H1 (cell line): ENCODE measurements at regions not wholly inside any gene's neighbourhood (a gene's known extent, or its start where the extent isn't known, plus 50 kb on each side); places are given as distances from the start of the nearest gene placed in this dataset.

Source experiments
- ATF2 ChIP-seq: IDR thresholded peaks from 2 replicates; pipeline ENCODE4 v1.6.1; 2012; ENCODE audit warnings: low read length, inconsistent platforms
- BRCA1 ChIP-seq: IDR thresholded peaks from 2 replicates; pipeline ENCODE4 v1.6.1; 2012; ENCODE audit warnings: low read depth, low read length, improper control_type of control experiment
- CHD1 ChIP-seq: IDR thresholded peaks from 2 replicates; pipeline ENCODE4 v1.6.1; 2012; ENCODE audit warnings: low read depth, low read length, improper control_type of control experiment
- E2F6 ChIP-seq: IDR thresholded peaks from 2 replicates; pipeline ENCODE4 v1.6.1; 2012; ENCODE audit warnings: inconsistent platforms
- SIRT6 ChIP-seq: IDR thresholded peaks from one replicate; pipeline ENCODE4 v1.7.1; 2012; ENCODE audit warnings: low read length, inconsistent platforms
- SP1 ChIP-seq: IDR thresholded peaks from 2 replicates; pipeline ENCODE4 v1.6.1; 2011; ENCODE audit warnings: low read depth, low read length
- SUZ12 ChIP-seq: fragments of 200-600 bp; sonication (generic); IDR thresholded peaks from 2 replicates; pipeline ENCODE4 v1.6.1; 2012; ENCODE audit warnings: mild to moderate bottlenecking, inconsistent platforms, low read length, moderate library complexity, mixed read lengths
- TAF7 ChIP-seq: optimal IDR thresholded peaks from 2 replicates; pipeline ENCODE3; 2011; ENCODE audit warnings: low read depth, mild to moderate bottlenecking, inconsistent platforms, low read length, moderate library complexity, borderline replicate concordance
- ZNF274 ChIP-seq: IDR thresholded peaks from 2 replicates; pipeline ENCODE4 v1.7.0; 2012; ENCODE audit warnings: low read length, borderline replicate concordance; ENCODE audit errors: extremely low read depth

- TF ChIP-seq SIRT6 (no peak), ZNF274 (no peak), TAF7 (no peak), SP1 (no peak), ATF2 (no peak), E2F6 (no peak), CHD1 (no peak), SUZ12 (no peak), BRCA1 (no peak)
- TF ChIP-seq, all 59 proteins: peak for 0
Measured at GRCh38 chr10:110426294-110427181, 71.2 kb upstream of the DUSP5 start (continued).
